IMR-90 (cell line): ENCODE measurements at regions not wholly inside any gene's neighbourhood (a gene's known extent, or its start where the extent isn't known, plus 50 kb on each side); places are given as distances from the start of the nearest gene placed in this dataset.

Experiments used
- CEBPB ChIP-seq: IDR thresholded peaks from 2 replicates; pipeline ENCODE4 v1.6.1; 2012; ENCODE audit warnings: low read depth, low read length, improper control_type of control experiment
- CHD1 ChIP-seq: IDR thresholded peaks from 2 replicates; pipeline ENCODE4 v1.6.1; 2012; ENCODE audit warnings: low read depth, low read length, improper control_type of control experiment
- ELK1 ChIP-seq: fragments of 150-350 bp; IDR thresholded peaks from 2 replicates; pipeline ENCODE4 v1.6.1; 2016; ENCODE audit warnings: low read depth, mild to moderate bottlenecking, low read length, moderate library complexity, borderline replicate concordance
- MAFK ChIP-seq: IDR thresholded peaks from 2 replicates; pipeline ENCODE4 v1.6.1; 2012; ENCODE audit warnings: low read depth, low read length, improper control_type of control experiment
- MXI1 ChIP-seq: IDR thresholded peaks from 2 replicates; pipeline ENCODE4 v1.6.1; 2012; ENCODE audit warnings: low read depth, mild to moderate bottlenecking, low read length, moderate library complexity, borderline replicate concordance
- NFE2L2 ChIP-seq: fragments of 150-350 bp; IDR thresholded peaks from 2 replicates; pipeline ENCODE4 v1.6.1; 2016; ENCODE audit warnings: low read depth, mild to moderate bottlenecking, low read length
- POLR2A ChIP-seq: IDR thresholded peaks from 2 replicates; pipeline ENCODE4 v1.6.1; 2012; ENCODE audit warnings: mild to moderate bottlenecking, low read depth, low read length
- RAD21 ChIP-seq: IDR thresholded peaks from 2 replicates; pipeline ENCODE4 v1.6.1; 2012; ENCODE audit warnings: low read length, improper control_type of control experiment
- RCOR1 ChIP-seq: IDR thresholded peaks from 2 replicates; pipeline ENCODE4 v1.6.1; 2012; ENCODE audit warnings: mild to moderate bottlenecking, low read length, improper control_type of control experiment; ENCODE audit not compliant: insufficient replicate concordance
- RFX5 ChIP-seq: IDR thresholded peaks from 2 replicates; pipeline ENCODE4 v1.8.0; 2012; ENCODE audit warnings: low read depth, mild to moderate bottlenecking, low read length, moderate library complexity
- SMC3 ChIP-seq: fragments of 150-350 bp; IDR thresholded peaks from 2 replicates; pipeline ENCODE4 v1.6.1; 2016; ENCODE audit warnings: low read depth, mild to moderate bottlenecking, antibody characterized with exemption, low read length, moderate library complexity
- USF2 ChIP-seq: fragments of 150-350 bp; IDR thresholded peaks from 2 replicates; pipeline ENCODE4 v1.6.1; 2017; ENCODE audit warnings: mild to moderate bottlenecking, antibody characterized with exemption, low read length, low read depth
- TF ChIP-seq, protein P1 (sequence below): conservative IDR thresholded peaks from 2 replicates; pipeline ENCODE4 v1.5.1; 2012; ENCODE audit warnings: mild to moderate bottlenecking, low read depth, low read length, improper control_type of control experiment

GRCh38 chr1:87612956-87613355, 284.3 kb downstream of the LMO4 start:
- TF ChIP-seq POLR2A (no peak), RCOR1 (no peak), NFE2L2 (no peak), CEBPB (no peak), RAD21 (no peak), SMC3 (no peak), MAFK (no peak), ELK1 (no peak), RFX5 (no peak), CHD1 (no peak), USF2 (no peak), MXI1 (no peak)
- TF ChIP-seq, protein P1, sequence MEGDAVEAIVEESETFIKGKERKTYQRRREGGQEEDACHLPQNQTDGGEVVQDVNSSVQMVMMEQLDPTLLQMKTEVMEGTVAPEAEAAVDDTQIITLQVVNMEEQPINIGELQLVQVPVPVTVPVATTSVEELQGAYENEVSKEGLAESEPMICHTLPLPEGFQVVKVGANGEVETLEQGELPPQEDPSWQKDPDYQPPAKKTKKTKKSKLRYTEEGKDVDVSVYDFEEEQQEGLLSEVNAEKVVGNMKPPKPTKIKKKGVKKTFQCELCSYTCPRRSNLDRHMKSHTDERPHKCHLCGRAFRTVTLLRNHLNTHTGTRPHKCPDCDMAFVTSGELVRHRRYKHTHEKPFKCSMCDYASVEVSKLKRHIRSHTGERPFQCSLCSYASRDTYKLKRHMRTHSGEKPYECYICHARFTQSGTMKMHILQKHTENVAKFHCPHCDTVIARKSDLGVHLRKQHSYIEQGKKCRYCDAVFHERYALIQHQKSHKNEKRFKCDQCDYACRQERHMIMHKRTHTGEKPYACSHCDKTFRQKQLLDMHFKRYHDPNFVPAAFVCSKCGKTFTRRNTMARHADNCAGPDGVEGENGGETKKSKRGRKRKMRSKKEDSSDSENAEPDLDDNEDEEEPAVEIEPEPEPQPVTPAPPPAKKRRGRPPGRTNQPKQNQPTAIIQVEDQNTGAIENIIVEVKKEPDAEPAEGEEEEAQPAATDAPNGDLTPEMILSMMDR: no peak
